22Rv1 (cell line): ENCODE measurements at regions not wholly inside any gene's neighbourhood (a gene's known extent, or its start where the extent isn't known, plus 50 kb on each side); places are given as distances from the start of the nearest gene placed in this dataset.

Source experiments
- CTCF ChIP-seq: fragments of 450-650 bp; IDR thresholded peaks from 2 replicates; pipeline ENCODE4 v1.5.1; 2017; ENCODE audit warnings: mild to moderate bottlenecking
- ZFX ChIP-seq: fragments of 450-650 bp; IDR thresholded peaks from 2 replicates; pipeline ENCODE4 v1.6.1; 2017; ENCODE audit warnings: antibody characterized with exemption, borderline replicate concordance

GRCh38 chr21:31558962-31559367 is 100.5 kb upstream of the SOD1 start:
- TF ChIP-seq CTCF = peak; percentile 59
- TF ChIP-seq ZFX = no peak
